Prostate gland (tissue), 2 donors: ENCODE measurements at regions not wholly inside any gene's neighbourhood (a gene's known extent, or its start where the extent isn't known, plus 50 kb on each side); places are given as distances from the start of the nearest gene placed in this dataset.

Experiments used
- DNase-seq: peaks from one replicate; pipeline ENCODE4 v3.0.0-alpha.2; 2019; ENCODE audit warnings: low spot score
- H3K27ac ChIP-seq, 2 donors: fragments of 200-600 bp; sonication (generic); 2 replicates each; pipeline ENCODE4 v1.5.1; 2017 to 2019
- H3K27me3 ChIP-seq: fragments of 200-600 bp; sonication (generic); replicated peaks from 2 replicates; pipeline ENCODE4 v1.5.1; 2019; ENCODE audit not compliant: insufficient read depth
- H3K36me3 ChIP-seq, 2 donors: fragments of 200-600 bp; sonication (generic); 1 replicate in 1 of 2; 2 replicates in 1 of 2; pipeline versions ENCODE4 v1.5.1 to v1.8.1; 2017 to 2019
- H3K4me1 ChIP-seq: fragments of 200-600 bp; sonication (generic); replicated peaks from 2 replicates; pipeline ENCODE4 v1.5.1; 2019
- H3K4me3 ChIP-seq, 2 donors: fragments of 200-600 bp; sonication (generic); 2 replicates each; pipeline ENCODE4 v1.5.1; 2017 to 2019
- H3K9me3 ChIP-seq: fragments of 200-600 bp; sonication (generic); 2 replicates; pipeline ENCODE4 v1.5.1; 2017
- POLR2A ChIP-seq: fragments of 450-650 bp; IDR thresholded peaks from one replicate; pipeline ENCODE4 v1.6.1; 2016; ENCODE audit warnings: antibody characterized with exemption, mild to moderate bottlenecking
- POLR2AphosphoS5 ChIP-seq: sonication (generic); formaldehyde crosslinking; IDR thresholded peaks from one replicate; pipeline ENCODE4 v1.6.1; 2017; ENCODE audit warnings: antibody characterized with exemption
- WGBS: methylation state at CpG from one replicate; pipeline ENCODE4 v1.1.5; 2018; 5-methylcytosine and 5-hydroxymethylcytosine counted together
- intact Hi-C: fragments of 100-400 bp; cut with DNase I; formaldehyde crosslinking; loops from one replicate; pipeline ENCODE4 v1.14.2; 2022
- TF ChIP-seq, protein P1 (sequence below), 4 experiments: fragments of 200-600 bp in 2 of 4; fragments of 450-650 bp in 2 of 4; sonication (generic) in 2 of 4; IDR thresholded peaks; 1 replicate in 3 of 4; 2 replicates in 1 of 4; pipeline ENCODE4 v1.5.1; 2016 to 2019; ENCODE audit warnings: antibody characterized with exemption in 4 of 4, mild to moderate bottlenecking in 2 of 4, moderate library complexity in 2 of 4

DNA sequence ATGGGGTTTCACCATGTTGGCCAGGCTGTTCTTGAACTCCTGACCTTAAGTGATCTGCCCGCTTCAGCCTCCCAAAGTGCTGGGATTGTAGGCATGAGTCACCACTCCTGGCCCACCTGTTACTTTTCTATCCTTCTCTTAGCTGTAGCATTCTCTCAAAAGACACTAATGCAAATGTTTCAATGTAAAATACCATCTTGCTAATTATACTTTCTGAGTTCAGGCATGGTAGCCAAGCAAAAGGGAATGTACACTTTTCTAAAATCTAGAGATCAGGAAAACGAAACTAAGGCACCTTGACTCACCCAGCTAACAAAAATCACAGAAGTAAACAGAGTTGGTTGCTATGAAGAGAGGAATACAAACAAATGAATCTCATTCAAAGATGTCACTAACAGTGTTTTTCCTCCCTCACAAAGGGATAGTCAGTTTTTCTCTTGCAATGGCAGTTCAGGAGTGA, 401.0 kb upstream of the NRP1 start:
- intact Hi-C loops = no loop called here
- Histone ChIP-seq H3K36me3 (no peaks in the 10 kb centered on the region), H3K27ac (no peak overlapping the region), H3K27me3 (no peaks in the 10 kb centered on the region), H3K4me1 (no peaks in the 10 kb centered on the region), H3K4me3 (no peak overlapping the region), H3K9me3 (no peaks in the 10 kb centered on the region)
- WGBS = 67% methylated on average over 2 of the region's 2 CpGs
- TF ChIP-seq POLR2A (no peak), POLR2AphosphoS5 (no peak)
- TF ChIP-seq, protein P1, sequence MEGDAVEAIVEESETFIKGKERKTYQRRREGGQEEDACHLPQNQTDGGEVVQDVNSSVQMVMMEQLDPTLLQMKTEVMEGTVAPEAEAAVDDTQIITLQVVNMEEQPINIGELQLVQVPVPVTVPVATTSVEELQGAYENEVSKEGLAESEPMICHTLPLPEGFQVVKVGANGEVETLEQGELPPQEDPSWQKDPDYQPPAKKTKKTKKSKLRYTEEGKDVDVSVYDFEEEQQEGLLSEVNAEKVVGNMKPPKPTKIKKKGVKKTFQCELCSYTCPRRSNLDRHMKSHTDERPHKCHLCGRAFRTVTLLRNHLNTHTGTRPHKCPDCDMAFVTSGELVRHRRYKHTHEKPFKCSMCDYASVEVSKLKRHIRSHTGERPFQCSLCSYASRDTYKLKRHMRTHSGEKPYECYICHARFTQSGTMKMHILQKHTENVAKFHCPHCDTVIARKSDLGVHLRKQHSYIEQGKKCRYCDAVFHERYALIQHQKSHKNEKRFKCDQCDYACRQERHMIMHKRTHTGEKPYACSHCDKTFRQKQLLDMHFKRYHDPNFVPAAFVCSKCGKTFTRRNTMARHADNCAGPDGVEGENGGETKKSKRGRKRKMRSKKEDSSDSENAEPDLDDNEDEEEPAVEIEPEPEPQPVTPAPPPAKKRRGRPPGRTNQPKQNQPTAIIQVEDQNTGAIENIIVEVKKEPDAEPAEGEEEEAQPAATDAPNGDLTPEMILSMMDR (IDR thresholded peaks at IDR 0.05) = no peak
- no peak for DNase-seq

DNA sequence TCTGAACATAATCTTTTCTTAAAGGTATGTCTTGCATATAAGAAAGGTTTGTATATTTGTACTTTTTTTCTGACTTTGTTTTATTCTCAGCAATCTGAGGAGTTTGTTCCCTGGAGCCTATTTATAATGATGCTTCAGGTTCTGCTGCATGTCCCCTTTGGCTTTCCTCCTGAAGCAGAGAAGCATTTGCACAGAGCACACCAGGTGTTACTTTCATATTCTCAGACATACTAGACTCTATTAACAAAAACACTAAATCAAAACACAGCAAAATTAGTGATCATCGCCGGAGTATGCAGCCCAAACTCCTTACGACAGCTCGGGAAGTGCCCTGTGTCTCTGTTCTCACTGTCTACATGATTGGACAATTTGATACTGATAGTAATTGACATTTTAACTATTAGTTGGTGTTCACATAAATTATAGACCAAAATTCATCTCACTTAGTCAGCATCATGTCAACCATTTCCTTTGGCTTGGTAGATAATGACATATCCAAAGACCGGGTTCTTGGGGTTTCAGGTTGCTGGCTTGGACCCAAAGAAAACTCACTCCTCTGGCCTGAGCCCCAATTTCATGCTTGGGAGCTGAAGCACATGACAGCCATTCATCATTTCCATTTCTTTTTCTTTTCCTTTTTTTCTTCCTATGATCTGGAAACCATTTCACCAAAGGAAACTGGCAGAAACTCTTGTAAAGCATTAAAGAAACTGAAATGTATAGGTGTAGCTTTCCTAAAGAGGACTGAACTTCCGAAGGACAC, 400.1 kb upstream of the NRP1 start:
- Histone ChIP-seq H3K4me1 (no peaks in the 10 kb centered on the region), H3K9me3 (no peaks in the 10 kb centered on the region), H3K27me3 (no peaks in the 10 kb centered on the region), H3K4me3 (no peak overlapping the region), H3K27ac (no peak overlapping the region), H3K36me3 (no peaks in the 10 kb centered on the region)
- intact Hi-C loops = no loop called here
- TF ChIP-seq POLR2A = no peak
- no peak for TF ChIP-seq POLR2AphosphoS5
- TF ChIP-seq, protein P1 (IDR thresholded peaks at IDR 0.05) = no peak
- WGBS = 75% methylated on average over 6 of the region's 6 CpGs
- no peak for DNase-seq

DNA sequence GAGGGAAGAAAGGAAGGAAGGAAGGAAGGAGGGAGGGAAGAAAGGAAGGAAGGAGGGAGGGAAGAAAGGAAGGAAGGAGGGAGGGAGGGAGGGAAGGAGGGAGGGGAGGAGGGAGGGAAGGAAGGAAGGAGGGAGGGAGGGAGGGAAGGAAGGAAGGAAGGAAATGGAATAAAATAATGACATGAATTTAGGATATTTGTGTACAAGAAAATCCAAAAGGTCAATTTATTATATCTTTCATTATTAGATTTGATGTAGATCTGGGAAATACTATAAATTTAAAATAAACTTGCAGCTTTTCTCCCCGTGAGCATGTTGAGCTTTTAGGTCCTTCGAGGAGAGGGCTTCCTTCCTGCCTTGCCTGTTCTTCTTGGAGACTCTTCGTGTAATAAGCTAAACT, 398.6 kb upstream of the NRP1 start:
- no peaks in the 10 kb centered on the region for H3K36me3 ChIP-seq
- 98% methylated on average over 3 of the region's 3 CpGs for WGBS
- intact Hi-C loops = no loop called here
- TF ChIP-seq POLR2A (no peak), POLR2AphosphoS5 (no peak)
- TF ChIP-seq, protein P1 (IDR thresholded peaks at IDR 0.05) = no peak
- no peaks in the 10 kb centered on the region for H3K27me3 ChIP-seq
- no peak overlapping the region for H3K4me3 ChIP-seq
- H3K27ac ChIP-seq = no peak overlapping the region
- no peaks in the 10 kb centered on the region for H3K4me1 ChIP-seq
- no peaks in the 10 kb centered on the region for H3K9me3 ChIP-seq
- DNase-seq = no peak

DNA sequence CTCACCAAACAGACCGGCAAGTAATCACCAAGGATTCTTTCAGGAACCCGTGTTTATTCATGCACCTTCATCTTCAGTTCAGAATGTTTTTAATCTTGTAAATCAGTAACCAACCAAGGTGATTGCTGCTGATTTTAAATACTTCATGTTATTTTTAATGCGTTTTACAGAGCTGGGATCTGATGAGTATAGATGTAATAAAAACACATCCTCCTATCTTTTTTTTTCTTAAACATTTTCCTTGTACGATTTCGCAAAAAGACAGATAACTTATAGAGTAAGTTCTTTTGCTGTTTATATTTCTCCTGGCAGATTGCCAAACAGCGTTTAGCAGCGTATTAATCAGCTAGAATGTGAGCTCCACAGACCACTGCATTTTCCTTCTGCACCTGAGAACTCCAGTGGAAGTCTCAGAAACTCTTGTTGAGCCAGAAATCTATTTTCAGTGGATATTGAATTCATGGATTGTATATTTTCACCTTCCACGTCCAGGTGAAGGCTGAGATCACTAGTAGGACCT, 397.8 kb upstream of the NRP1 start:
- Histone ChIP-seq H3K9me3 (no peaks in the 10 kb centered on the region), H3K4me3 (no peak overlapping the region), H3K36me3 (no peaks in the 10 kb centered on the region), H3K27ac (no peak overlapping the region), H3K27me3 (no peaks in the 10 kb centered on the region), H3K4me1 (no peaks in the 10 kb centered on the region)
- TF ChIP-seq POLR2A (no peak), POLR2AphosphoS5 (no peak)
- TF ChIP-seq, protein P1 (IDR thresholded peaks at IDR 0.05) = no peak
- WGBS = 36% methylated on average over 8 of the region's 8 CpGs
- DNase-seq = no peak
- intact Hi-C loops = no loop called here

DNA sequence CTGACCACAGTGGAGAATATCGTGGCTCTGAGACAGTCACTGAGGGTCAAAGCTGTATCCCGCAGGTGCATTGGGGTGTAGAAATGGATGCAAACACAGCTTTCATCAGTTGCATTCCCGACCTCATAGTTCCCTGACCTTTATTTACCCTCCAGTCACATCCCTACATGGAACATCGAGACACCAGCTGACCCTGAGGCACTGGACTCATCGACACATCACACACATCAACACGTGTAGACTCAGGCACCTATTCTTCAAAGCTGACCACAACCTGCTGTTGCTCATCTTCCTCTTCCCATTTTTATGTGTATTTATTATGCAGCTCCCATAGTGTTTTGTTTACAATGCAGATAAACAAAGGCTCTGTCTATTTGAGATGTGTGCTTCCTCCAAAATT, 396.9 kb upstream of the NRP1 start:
- Histone ChIP-seq H3K4me3 (no peak overlapping the region), H3K27me3 (no peaks in the 10 kb centered on the region), H3K4me1 (no peaks in the 10 kb centered on the region), H3K9me3 (no peaks in the 10 kb centered on the region), H3K36me3 (no peaks in the 10 kb centered on the region), H3K27ac (no peak overlapping the region)
- intact Hi-C loops = no loop called here
- 75% methylated on average over 6 of the region's 6 CpGs for WGBS
- TF ChIP-seq POLR2A = no peak
- TF ChIP-seq, protein P1 (IDR thresholded peaks at IDR 0.05) = no peak
- TF ChIP-seq POLR2AphosphoS5 = no peak
- no peak for DNase-seq
